ENCODE measurements at regions not wholly inside any gene's neighbourhood (a gene's known extent, or its start where the extent isn't known, plus 50 kb on each side); places are given as distances from the start of the nearest gene placed in this dataset.

- TF ChIP-seq, protein P1, sequence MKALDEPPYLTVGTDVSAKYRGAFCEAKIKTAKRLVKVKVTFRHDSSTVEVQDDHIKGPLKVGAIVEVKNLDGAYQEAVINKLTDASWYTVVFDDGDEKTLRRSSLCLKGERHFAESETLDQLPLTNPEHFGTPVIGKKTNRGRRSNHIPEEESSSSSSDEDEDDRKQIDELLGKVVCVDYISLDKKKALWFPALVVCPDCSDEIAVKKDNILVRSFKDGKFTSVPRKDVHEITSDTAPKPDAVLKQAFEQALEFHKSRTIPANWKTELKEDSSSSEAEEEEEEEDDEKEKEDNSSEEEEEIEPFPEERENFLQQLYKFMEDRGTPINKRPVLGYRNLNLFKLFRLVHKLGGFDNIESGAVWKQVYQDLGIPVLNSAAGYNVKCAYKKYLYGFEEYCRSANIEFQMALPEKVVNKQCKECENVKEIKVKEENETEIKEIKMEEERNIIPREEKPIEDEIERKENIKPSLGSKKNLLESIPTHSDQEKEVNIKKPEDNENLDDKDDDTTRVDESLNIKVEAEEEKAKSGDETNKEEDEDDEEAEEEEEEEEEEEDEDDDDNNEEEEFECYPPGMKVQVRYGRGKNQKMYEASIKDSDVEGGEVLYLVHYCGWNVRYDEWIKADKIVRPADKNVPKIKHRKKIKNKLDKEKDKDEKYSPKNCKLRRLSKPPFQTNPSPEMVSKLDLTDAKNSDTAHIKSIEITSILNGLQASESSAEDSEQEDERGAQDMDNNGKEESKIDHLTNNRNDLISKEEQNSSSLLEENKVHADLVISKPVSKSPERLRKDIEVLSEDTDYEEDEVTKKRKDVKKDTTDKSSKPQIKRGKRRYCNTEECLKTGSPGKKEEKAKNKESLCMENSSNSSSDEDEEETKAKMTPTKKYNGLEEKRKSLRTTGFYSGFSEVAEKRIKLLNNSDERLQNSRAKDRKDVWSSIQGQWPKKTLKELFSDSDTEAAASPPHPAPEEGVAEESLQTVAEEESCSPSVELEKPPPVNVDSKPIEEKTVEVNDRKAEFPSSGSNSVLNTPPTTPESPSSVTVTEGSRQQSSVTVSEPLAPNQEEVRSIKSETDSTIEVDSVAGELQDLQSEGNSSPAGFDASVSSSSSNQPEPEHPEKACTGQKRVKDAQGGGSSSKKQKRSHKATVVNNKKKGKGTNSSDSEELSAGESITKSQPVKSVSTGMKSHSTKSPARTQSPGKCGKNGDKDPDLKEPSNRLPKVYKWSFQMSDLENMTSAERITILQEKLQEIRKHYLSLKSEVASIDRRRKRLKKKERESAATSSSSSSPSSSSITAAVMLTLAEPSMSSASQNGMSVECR (CRISPR knock-in tag; IDR thresholded peaks at IDR 0.05; ENCODE audit: borderline replicate concordance) = no peak
- TF ChIP-seq JUN (CRISPR knock-in tag; IDR thresholded peaks at IDR 0.05) (no peak), EMX1 (CRISPR knock-in tag; IDR thresholded peaks at IDR 0.05) (no peak), ZSCAN18 (CRISPR knock-in tag; IDR thresholded peaks at IDR 0.05) (no peak), CREM (CRISPR knock-in tag; IDR thresholded peaks at IDR 0.05) (no peak), ATF6 (CRISPR knock-in tag; IDR thresholded peaks at IDR 0.05) (no peak), KAT7 (CRISPR knock-in tag; IDR thresholded peaks at IDR 0.05; ENCODE audit: borderline replicate concordance) (no peak), SMAD3 (CRISPR knock-in tag; IDR thresholded peaks at IDR 0.05; ENCODE audit: borderline replicate concordance) (no peak), TEAD4 (CRISPR knock-in tag; IDR thresholded peaks at IDR 0.05) (no peak), MAX (CRISPR knock-in tag; IDR thresholded peaks at IDR 0.05) (no peak), ZNF138 (CRISPR knock-in tag; conservative IDR thresholded peaks at IDR 0.05) (no peak), ZBTB43 (CRISPR knock-in tag; IDR thresholded peaks at IDR 0.05) (no peak)
- TF ChIP-seq, protein P2, sequence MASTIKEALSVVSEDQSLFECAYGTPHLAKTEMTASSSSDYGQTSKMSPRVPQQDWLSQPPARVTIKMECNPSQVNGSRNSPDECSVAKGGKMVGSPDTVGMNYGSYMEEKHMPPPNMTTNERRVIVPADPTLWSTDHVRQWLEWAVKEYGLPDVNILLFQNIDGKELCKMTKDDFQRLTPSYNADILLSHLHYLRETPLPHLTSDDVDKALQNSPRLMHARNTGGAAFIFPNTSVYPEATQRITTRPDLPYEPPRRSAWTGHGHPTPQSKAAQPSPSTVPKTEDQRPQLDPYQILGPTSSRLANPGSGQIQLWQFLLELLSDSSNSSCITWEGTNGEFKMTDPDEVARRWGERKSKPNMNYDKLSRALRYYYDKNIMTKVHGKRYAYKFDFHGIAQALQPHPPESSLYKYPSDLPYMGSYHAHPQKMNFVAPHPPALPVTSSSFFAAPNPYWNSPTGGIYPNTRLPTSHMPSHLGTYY (CRISPR knock-in tag; IDR thresholded peaks at IDR 0.05) = no peak
Measured at GRCh38 chr2:36277146-36277808, 78.3 kb upstream of the CRIM1 start (continued).

DNA sequence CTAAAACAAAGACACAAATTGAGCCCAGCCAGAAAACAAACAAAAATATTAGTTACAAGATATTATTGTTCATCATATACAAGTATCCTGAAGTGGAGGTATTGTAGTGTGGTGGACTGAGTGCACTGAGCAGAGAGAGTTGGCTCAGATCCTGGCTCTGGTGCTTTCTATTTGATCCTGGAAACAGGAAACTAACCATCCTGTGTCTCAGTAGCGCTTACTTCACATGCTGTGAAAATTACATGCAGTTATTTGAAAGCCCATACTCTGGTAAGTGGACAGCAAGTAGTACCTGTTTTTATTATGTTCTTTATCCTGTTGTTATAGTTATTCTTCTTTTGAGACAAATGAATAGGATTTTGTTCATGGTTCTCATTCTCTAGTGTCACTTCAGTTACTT, 84.3 kb upstream of the CRIM1 start:
- POLR2A ChIA-PET = no interaction called here
- CTCF ChIA-PET = interaction anchor here (0.9 to 1.3 kb wide), 4 partner anchors 20 to 189 kb away, joined by 4 to 5 read pairs (median 4); no protein-coding TSS in a partner anchor
- Mint-ChIP-seq H3K27ac (peak overlapping the region; percentile 81), H3K4me1 (peaks cover 52% of the 10 kb centered on the region), H3K4me3 (0 out of 2 replicates have a peak overlapping the region, but pooled peaks have one; percentile 4), H3K36me3 (peaks cover 25% of the 10 kb centered on the region), H3K27me3 (ENCODE audit: low read depth) (no peaks in the 10 kb centered on the region), H3K9me3 (peaks cover 30% of the 10 kb centered on the region)
- peak; percentile 54 for ATAC-seq
- DNase-seq (ENCODE audit: low spot score) = no peak
- TF ChIP-seq NR1H2 (CRISPR knock-in tag; IDR thresholded peaks at IDR 0.05) (no peak), USF2 (CRISPR knock-in tag; IDR thresholded peaks at IDR 0.05) (no peak), GRHL2 (CRISPR knock-in tag; IDR thresholded peaks at IDR 0.05; ENCODE audit: insufficient replicate concordance, severe bottlenecking) (no peak), HMGXB4 (CRISPR knock-in tag; IDR thresholded peaks at IDR 0.05) (no peak), MYBL2 (CRISPR knock-in tag; IDR thresholded peaks at IDR 0.05) (no peak), CREB1 (CRISPR knock-in tag; IDR thresholded peaks at IDR 0.05) (no peak), ESRRA (CRISPR knock-in tag; IDR thresholded peaks at IDR 0.05; ENCODE audit: borderline replicate concordance) (no peak)
- TF ChIP-seq, protein P2 (CRISPR knock-in tag; IDR thresholded peaks at IDR 0.05) = no peak

All from WTC11 (cell line).